Inferior parietal cortex (tissue), 1 donor: ENCODE measurements at regions not wholly inside any gene's neighbourhood (a gene's known extent, or its start where the extent isn't known, plus 50 kb on each side); places are given as distances from the start of the nearest gene placed in this dataset.

Experiments
- DNase-seq: peaks from one replicate; pipeline ENCODE4 v3.0.0-alpha.2; 2016; ENCODE audit errors: extremely low spot score

GRCh38 chr3:109532257-109533216, 195.2 kb upstream of the DPPA4 start:
- no peak for DNase-seq

- DNase-seq: no peak
Observed at GRCh38 chr3:109545746-109546145, 208.4 kb upstream of the DPPA4 start.

- no peak for DNase-seq
Observed at GRCh38 chr3:109548192-109548938, 211.0 kb upstream of the DPPA4 start.

GRCh38 chr3:109553591-109554371, 216.4 kb upstream of the DPPA4 start:
- peak; percentile 66 for DNase-seq

GRCh38 chr3:109559389-109559788, 222.0 kb upstream of the DPPA4 start:
- no peak for DNase-seq

- DNase-seq: no peak
Observed at GRCh38 chr3:109563149-109563548, 225.8 kb upstream of the DPPA4 start.

GRCh38 chr3:109569135-109569846, 231.9 kb upstream of the DPPA4 start:
- no peak for DNase-seq

- DNase-seq: no peak
Observed at GRCh38 chr3:109570408-109570807, 233.1 kb upstream of the DPPA4 start.

GRCh38 chr3:109572301-109572700, 235.0 kb upstream of the DPPA4 start:
- no peak for DNase-seq

- DNase-seq: no peak
Observed at GRCh38 chr3:109596991-109597390, 259.6 kb upstream of the DPPA4 start.

GRCh38 chr3:109597444-109597843, 260.1 kb upstream of the DPPA4 start:
- DNase-seq: no peak

GRCh38 chr3:109607897-109608296, 270.6 kb upstream of the DPPA4 start:
- no peak for DNase-seq

- DNase-seq: no peak
Observed at GRCh38 chr3:109608574-109608973, 271.2 kb upstream of the DPPA4 start.

- DNase-seq: no peak
Observed at GRCh38 chr3:109618766-109619378, 281.5 kb upstream of the DPPA4 start.

- DNase-seq: no peak
Observed at GRCh38 chr3:109631897-109632296, 294.6 kb upstream of the DPPA4 start.

GRCh38 chr3:109640146-109640652, 302.9 kb upstream of the DPPA4 start:
- no peak for DNase-seq

- no peak for DNase-seq
Observed at GRCh38 chr3:109642025-109642424, 304.7 kb upstream of the DPPA4 start.

- no peak for DNase-seq
Observed at GRCh38 chr3:109643590-109643989, 306.2 kb upstream of the DPPA4 start.

- DNase-seq: no peak
Observed at GRCh38 chr3:109644332-109644731, 307.0 kb upstream of the DPPA4 start.

GRCh38 chr3:109644746-109645145, 307.4 kb upstream of the DPPA4 start:
- DNase-seq: no peak

GRCh38 chr3:109648027-109648426, 310.7 kb upstream of the DPPA4 start:
- no peak for DNase-seq
